Myocyte (in vitro differentiated cells): ENCODE measurements at regions not wholly inside any gene's neighbourhood (a gene's known extent, or its start where the extent isn't known, plus 50 kb on each side); places are given as distances from the start of the nearest gene placed in this dataset.

Experiments used
- DNase-seq: peaks from one replicate; pipeline ENCODE4 v3.0.0-alpha.2; 2012; ENCODE audit warnings: low read depth

DNA sequence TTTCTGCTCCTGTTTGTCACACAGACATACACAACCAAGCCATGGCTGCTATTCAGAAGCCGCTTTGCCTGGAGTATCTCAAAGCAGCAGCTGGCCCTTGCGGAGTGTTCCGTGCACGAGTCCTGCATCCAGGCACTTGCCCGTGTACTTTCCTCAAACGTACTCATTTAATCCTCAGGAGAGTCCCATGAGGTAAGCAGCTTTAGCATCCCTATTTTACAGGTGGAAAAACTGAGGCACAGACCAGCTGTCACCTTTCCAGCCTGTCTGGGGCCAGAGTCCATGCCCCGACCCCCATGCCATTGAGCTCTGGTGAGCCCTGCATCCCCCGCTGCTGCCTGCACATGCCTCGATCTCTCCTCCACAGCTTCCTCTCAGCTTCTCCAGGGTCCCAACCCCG is 130.0 kb downstream of the ERMARD start:
- DNase-seq = no peak

DNA sequence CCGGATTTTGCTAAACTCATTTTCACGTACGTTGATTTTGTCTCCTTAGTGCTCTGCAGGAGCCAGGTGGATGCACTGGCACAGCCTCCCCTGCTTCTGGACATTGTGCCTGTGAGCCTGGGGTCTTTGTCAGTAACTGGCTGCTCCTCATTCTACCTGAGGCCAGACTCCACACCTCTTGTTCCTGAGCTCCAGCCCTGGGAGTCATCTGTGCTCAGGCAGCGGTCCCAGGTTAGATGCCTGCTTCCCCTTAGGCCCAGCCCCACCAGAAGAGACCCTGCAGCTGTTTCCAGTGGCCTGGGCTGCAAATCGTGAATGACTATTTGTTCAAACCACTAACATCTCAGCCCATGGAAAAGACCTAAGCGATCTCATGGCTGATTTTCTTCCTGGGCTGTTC is 129.1 kb downstream of the ERMARD start:
- DNase-seq = no peak

DNA sequence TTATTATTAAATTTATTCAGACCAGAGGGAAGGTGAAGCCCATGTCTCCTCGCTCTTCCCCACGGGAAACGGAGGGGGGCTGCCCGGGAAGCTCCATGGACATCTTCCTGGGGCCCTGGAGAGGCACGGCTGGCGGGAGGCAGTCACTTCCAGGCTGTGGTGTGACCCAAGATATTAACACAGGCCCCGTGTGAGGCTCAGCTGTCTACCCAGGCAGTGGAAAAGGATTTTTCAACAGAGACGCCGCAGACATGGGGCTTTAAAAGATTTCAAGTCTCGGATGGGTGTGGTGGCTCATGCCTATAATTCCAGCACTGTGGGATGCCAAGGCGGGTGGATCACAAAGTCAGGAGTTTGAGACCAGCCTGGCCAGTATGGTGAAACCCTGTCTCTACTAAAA is 117.9 kb downstream of the ERMARD start:
- DNase-seq = peak; percentile 8

DNA sequence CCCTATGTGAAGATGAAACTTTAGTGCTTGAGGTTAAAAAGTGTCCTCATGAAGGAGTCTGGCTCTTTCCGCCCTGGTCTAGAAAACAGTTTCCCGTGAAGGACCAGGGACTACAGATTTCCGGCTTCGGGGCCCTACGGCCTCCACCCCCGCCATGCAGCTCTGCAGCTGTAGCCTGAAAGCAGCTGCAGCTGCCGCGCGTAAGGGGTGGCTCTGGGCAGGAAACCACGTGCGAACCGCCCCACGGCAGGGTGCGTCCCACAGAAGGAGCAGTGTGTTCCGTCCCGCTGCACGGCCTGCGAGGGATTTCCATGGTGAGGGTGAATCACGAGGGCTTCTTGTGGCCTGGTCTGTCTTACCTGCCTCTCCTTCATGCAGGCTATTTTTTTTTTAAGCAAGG is 117.0 kb downstream of the ERMARD start:
- DNase-seq = peak; percentile 80

DNA sequence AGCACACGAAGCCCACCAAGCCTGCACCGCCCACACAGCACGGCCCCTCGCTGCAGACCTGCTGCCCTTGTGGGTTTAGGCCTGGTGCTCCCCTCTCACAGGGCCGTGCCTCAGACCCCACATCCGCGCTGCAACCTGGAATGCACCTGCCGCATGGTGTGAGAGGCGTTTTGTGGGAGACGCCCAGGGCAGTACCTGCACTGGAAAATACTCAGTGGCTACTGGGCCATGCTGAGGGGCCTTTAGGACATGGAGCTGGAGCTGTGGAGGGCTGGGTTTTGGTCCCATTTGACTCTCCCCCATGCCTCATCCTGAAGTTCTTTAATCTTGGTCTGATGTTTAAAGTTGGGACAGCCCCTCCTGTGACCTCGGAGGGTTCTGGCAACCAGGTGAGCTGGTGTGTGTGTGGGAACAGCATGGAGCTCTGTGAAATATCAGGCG is 116.3 kb downstream of the ERMARD start:
- DNase-seq = no peak

DNA sequence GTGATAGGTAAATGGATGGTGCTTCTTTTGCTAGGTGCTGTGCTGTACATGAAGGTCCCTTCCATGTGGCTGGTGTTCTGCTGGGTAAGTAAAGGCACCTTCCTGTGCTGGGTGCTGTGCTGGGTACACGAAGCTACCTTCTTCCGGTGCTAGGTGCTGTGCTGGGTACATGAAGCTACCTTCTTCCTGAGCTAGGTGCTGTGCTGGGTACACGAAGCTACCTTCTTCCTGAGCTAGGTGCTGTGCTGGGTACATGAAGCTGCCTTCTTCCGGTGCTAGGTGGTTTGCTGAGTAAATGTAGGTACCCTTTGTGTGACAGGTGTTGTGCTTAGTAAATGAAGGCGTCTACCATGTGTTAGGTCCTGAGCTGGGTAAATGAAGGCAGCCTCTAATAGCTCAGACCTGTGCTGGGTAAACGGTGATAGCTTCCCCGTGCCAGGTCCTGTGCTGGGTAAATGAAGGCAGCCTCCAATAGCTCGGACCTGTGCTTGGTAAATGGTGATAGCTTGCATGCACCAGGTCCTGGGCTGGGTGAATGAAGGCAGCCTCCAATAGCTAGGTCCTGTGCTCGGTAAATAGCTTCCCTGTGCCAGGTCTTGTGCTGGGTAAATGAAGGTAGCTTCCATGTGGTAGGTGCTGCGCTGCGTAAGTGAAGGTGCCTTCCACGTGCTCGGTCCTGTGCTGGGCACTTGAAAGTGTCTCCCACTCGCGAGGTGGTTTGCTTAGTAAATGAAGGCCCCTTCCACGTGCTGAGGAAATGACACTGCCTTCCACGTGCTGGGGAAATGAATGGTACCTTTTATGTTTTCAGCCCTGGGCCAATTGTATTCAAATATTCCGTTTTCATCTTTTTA is 115.5 kb downstream of the ERMARD start:
- DNase-seq = no peak

DNA sequence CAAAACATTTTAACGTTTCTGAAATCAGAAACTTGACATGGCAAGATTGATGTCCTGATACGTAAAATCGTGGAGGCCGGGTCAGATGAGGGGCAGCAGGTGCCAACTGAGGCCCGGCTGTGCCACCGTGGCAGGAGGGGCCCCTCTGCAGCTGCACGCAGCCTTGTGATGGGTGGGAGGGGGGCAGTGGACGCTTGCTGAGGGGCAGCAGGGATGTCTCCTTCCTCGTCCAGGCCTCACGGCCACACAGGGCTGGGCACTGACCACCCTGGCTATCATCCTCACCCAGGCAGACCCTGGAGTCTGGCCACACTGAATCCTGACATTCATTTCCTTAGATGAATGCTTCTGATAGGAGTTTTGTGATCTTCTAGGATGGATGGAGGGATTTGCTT is 114.7 kb downstream of the ERMARD start:
- DNase-seq = no peak

DNA sequence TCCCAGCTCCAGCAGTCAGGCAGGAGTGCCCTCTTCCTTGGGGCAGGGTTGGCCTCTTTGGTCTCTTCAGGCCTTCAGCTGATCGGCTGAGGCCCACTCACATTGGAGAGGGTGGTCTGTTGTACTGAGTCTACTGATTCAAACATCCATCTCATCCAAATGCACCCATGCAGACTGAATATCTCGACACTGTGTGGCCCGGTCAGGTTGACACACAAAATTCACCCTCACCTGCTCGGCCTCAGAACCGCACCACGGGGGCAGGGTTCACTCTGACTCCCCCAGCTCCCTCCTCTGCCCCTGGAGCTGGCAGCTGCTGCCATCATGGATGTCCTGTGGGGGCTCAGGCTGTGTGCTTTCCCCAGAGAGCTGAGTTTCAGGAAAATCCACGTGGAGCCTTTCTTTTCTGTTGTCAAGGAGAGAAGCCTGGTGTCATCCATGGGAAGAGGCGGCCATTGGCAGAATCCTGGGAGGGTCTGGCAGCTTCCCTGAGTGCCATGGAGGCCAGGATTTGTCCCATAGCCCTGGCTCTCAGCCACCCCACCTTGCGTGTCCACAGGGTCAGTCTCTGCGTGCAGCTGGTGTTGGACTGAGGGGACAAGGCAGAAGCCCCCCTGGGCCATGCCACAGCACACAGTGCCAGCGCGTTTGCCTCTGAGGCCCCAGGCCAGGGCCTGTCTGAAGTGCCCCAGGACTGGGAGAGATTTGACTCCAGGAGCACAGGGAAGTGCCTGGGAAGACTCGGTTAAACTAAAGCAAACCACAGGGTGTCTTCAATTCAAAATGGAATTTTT is 114.1 kb downstream of the ERMARD start:
- DNase-seq = no peak

DNA sequence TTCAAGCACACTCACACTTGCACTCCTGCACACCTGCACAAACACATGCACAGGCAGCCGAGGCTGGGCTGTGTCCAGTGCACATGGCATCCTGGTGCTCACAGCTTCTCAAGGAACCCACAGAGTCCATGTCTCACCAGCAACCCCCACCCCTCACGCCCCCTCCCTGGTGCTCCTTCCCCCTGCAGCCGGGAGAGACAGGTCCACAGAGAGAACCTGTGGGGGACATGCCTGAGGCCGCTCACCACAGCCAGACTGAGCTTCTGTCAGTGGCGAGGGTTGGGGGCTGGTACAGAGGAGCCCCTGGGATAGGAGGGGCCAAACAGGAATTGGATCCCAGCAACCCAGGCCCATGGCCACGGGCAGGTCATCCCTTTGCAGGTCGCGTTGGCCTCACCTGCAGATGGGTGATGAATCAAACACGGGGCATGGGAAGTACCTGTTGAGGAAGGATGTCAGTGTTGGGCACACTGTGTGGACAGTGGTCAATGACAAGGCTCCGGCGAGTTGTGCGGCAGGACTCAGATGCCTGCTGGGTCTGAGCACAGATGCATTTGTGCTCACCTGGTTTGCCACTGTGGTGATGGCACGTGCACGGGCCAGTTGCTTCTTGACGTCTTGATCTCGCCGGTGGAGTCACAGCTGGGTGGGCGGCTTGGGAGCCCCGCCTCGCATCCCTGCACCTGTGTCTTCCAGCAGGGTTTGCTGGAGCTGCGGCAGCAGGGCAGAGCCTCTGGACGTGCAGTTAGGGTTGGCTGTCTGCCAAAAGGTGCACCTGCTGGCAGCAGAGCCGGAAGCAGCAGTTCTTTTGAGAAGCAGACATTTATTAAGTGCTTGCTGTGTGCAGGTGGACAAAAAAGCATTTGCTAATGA is 113.0 kb downstream of the ERMARD start:
- no peak for DNase-seq

DNA sequence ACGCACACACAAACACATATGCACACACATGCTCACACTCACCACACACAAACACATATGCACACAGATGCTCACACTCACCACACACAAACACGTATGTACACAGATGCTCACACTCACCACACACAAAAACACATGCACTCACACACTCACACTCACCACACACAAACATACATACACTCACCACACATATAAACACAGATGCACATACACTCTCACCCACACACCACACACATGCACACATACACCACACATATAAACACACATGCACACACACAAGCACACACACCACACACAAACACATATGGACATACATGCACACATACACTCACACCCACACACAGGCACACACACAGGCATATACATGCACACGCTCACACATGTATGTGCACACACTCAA is 112.3 kb downstream of the ERMARD start:
- no peak for DNase-seq

DNA sequence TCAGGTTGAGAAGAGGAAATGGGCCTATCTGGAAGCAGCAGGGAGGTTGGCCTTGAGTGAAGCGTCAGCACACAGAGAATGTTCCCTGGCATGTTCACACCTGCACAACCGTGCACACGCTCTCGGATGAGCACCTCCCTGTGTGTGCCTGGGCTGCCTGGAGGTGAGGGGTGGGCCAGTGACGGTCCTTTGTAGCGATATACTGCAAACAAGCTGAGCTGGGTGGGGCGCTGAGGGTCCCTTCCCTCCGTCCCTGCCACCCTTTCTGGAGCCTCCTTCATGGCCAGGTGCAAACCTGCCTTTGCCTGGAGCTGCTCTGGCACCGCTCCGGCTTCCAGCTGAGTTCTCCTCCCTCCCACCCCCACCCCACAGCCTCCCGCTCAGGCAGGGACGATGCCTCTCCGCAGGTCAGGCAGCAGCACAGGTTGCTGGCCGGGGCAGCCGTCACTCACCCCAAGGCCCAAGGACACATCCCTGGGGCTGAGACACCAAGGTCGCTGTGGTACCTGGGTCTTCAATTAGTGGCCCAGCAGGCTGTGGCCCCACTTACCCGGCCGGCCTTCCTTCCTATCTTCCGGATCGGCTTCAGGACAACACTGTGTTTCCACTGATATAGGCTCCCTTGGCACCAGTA is 111.6 kb downstream of the ERMARD start:
- DNase-seq = no peak

DNA sequence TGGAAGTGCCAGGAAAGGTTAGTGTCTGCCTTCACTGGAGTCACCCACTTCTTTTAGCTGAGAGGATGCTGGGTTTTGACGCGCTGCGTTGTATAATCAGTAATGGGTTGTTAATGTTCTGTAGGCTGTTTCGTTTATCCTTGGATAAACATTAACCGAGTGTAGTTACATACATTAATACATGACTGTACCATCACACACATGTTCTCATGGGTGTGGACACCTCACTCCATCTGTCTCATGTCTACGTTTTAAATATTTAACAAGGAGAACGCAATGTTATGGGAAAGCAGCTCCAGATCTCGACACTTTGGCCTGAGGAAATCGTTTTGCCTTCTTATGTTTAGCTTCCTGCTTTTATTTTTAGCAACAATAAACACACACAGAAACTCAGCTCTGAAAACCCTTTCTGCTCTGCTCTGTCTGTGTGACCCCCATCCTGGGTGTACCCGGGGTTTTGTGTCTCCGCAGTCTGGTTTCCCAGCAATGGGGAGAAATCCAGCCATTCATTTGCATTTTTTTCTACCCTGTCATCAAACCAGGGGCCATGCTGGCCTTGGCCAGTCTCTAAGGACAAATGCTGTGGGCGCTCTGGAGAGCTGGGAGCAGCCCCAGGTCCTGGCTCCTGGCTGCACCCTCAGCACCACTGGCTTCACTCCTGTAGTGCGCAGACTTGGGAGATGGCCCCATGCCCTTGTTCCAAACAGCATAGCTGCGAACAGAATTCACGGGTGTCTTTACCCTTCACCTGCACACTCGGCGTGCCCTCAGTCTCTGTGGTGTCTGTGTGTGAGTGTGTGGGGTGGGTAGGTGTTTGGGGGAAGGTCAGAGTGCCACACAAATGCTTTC is 110.8 kb downstream of the ERMARD start:
- no peak for DNase-seq

DNA sequence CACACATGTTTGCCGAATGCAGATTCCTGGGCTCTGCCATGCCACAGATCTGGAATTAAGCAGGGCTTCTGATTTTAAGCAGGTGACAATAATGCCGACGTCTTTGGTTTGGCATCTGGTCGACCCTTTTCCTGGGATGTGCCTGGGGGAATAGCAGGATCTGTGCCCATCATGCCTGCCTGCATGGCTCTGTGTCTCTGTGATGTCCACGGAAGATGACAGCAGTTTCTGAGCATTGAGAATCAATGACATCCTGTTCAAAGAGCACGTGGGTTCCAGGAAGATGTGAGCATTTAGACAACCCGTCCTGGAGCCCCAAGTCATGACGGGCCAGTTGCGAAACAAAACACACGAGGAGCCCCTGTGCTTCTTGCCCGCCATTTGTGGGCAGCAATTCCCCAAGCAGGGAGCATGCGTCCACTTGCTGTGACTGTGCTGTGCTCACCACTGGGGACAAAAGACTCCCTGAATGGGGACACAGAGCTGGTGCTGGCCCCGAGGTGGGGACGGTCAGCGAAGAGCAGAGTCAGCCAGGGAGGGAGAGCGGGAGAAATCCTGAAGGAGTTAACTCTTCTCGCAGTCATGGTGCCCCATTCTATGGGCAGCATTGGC is 110.1 kb downstream of the ERMARD start:
- no peak for DNase-seq

DNA sequence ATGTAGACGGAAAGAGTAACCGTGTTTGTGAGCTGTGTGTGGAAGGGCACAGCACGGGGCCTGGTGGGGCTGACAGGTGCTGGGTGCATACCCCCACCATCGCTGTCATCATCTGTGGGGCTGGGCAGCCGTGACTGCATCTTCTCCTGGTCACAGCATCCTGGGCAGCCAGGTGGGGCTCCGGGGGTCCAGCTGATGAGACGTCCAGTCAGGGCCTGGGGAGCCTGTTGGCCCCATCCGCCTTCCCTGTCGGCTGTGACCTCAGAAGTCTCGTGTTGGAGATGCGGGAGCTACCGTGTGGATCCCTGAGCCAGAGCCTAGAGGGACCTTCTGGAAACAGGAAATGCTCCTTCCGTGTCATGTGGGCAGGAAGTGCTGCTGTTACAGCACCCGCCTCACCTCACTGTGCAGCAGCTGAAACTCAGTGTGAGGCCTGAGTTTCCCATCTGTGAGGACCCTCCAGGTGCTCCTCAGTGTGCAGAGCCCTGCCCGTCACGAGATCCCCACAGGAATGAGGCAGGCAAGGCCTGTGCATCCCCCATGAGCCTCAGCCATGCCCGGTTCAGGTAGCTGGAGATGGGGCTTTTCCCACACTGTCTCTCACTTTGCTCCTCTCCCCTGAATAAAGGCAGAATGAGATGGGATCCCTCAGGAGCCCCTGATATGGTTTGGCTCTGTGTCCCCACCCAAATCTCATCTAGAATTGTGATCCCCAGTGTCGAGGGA is 108.7 kb downstream of the ERMARD start:
- DNase-seq = no peak

DNA sequence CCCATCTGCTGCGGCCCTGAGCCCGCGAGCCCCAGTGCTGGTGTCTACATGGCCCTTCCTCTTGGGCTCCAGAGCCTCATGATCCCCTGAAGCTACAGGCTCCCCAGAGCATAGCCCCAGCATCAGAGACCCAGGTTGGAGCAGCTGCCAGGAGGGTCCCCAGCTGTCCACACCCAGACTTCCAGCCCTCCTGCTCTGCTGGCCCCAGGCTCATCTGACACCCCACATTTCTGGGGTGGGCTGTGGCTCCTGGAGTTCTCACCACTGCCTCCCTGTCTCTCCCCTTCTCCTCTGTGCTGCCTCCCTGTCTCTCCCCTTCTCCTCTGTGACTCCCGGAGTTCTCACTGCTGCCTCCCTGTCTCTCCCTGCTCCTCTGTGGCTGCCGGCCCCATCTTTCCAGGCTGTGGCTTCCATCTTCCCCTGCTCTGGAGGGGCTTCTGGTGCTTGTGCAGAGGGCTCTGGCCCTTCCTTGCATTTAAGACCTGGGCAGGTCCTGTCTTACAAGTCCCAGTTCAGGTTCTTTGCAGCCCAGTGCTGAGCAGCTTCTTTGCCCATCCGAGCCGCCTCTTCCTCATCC is 108.1 kb downstream of the ERMARD start:
- DNase-seq = no peak

DNA sequence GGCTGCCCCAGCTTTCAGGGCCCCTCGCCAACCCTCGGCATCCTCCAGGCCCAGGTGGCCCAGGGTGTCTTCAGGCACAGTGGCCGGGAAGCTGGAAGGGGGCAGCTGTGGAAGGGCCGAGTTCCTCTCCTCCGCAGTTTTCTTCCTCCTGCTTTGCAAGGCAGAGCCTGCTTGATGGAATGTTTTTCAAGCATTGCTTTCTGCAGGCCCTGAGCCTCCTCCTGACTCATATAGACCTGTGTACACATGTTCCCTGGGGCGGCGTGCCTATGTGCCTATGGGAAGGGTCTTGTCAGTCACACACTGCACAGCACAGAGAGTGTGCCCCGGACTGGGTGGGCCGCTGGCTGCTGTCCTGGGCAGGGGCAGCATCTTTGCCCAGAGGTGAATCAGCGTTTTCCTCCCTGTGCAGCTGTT is 107.5 kb downstream of the ERMARD start:
- no peak for DNase-seq

DNA sequence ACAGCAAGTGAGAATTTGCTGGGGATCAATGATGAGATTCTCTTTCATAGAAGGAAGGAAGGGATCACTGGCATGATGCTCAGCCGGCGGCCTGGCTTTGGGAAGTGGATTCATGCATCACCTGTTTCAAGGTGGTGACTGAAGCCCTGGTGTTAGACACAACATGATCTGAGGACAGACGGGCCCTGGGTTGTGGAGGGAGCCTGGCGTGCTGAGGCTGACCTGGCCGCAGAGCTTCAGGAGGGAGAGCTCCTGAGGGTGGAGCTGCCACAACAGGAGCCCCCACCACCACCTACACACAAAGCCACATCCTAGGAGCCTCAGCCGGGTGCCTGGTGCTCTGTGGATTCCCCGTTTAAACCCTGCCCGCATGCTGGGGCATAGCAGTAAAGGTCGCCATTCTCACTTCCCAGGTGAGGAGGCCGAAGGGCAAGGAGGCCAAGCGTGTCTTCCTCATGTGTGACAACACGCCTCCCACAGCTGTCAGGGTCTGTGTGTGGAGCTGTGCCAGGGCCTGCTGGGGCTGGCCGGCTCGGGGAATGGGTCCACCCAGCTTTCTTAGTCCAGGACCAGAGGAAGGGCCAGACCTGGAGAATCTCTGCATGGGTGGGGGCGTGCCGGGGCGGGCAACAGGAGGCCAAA is 107.0 kb downstream of the ERMARD start:
- no peak for DNase-seq
